K562 (cell line): ENCODE measurements at regions not wholly inside any gene's neighbourhood (a gene's known extent, or its start where the extent isn't known, plus 50 kb on each side); places are given as distances from the start of the nearest gene placed in this dataset.

Experiments
- CHD2 ChIP-seq: IDR thresholded peaks from 2 replicates; pipeline ENCODE4 v1.6.1; 2011; ENCODE audit warnings: low read depth, low read length
- FOXM1 ChIP-seq, 2 experiments: fragments of 450-650 bp in 1 of 2; sonication (generic) in 1 of 2; formaldehyde crosslinking in 1 of 2; IDR thresholded peaks; 2 replicates each; pipeline versions ENCODE4 v1.6.1 to v1.9.0; 2017 to 2022; ENCODE audit warnings: low read depth in 2 of 2, mild to moderate bottlenecking in 2 of 2, missing genetic modification reagents in 1 of 2, moderate library complexity in 1 of 2
- HDAC3 ChIP-seq: fragments of 450-650 bp; IDR thresholded peaks from 2 replicates; pipeline ENCODE4 v1.6.1; 2018; ENCODE audit warnings: borderline replicate concordance, mild to moderate bottlenecking, moderate library complexity; ENCODE audit not compliant: partially characterized antibody
- MAFG ChIP-seq: fragments of 450-650 bp; conservative IDR thresholded peaks from 2 replicates; pipeline ENCODE4 v1.6.1; 2016; ENCODE audit warnings: missing genetic modification characterization, missing compliant biosample characterization
- MAFK ChIP-seq: IDR thresholded peaks from 2 replicates; pipeline ENCODE4 v1.6.1; 2011; ENCODE audit warnings: low read length, improper control_type of control experiment
- NCOA4 ChIP-seq: fragments of 450-650 bp; IDR thresholded peaks from 2 replicates; pipeline ENCODE4 v1.6.1; 2018; ENCODE audit warnings: mild to moderate bottlenecking; ENCODE audit not compliant: partially characterized antibody
- RAD51 ChIP-seq: fragments of 450-650 bp; IDR thresholded peaks from 2 replicates; pipeline ENCODE4 v1.7.1; 2016; ENCODE audit warnings: low read depth, mild to moderate bottlenecking, borderline replicate concordance
- ZNF354B ChIP-seq: fragments of 250-450 bp; sonication (Bioruptor Pico); IDR thresholded peaks from 2 replicates; pipeline ENCODE4 v1.4.0; 2020
- ZNF561 ChIP-seq: fragments of 450-650 bp; formaldehyde crosslinking; conservative IDR thresholded peaks from 2 replicates; pipeline ENCODE4 v1.4.0; 2020; ENCODE audit warnings: mild to moderate bottlenecking, moderate library complexity
- ZNF584 ChIP-seq: fragments of 200-800 bp; sonication (Bioruptor generic); IDR thresholded peaks from 2 replicates; pipeline ENCODE4 v1.6.1; 2016; ENCODE audit warnings: low read depth, mild to moderate bottlenecking, missing genetic modification characterization, missing compliant biosample characterization
- TF ChIP-seq, protein P1 (sequence below): fragments of 250-450 bp; sonication (Bioruptor Pico); IDR thresholded peaks from 2 replicates; pipeline ENCODE4 v1.5.0; 2022; ENCODE audit warnings: mild to moderate bottlenecking
- TF ChIP-seq, protein P2 (sequence below): sonication (generic); formaldehyde crosslinking; IDR thresholded peaks from 2 replicates; pipeline ENCODE4 v1.8.0; 2023; ENCODE audit warnings: mild to moderate bottlenecking, missing genetic modification reagents
- TF ChIP-seq, protein P3 (sequence below): fragments of 450-650 bp; IDR thresholded peaks from 2 replicates; pipeline ENCODE4 v1.7.1; 2018; ENCODE audit warnings: mild to moderate bottlenecking, low read depth; ENCODE audit not compliant: partially characterized antibody

DNA sequence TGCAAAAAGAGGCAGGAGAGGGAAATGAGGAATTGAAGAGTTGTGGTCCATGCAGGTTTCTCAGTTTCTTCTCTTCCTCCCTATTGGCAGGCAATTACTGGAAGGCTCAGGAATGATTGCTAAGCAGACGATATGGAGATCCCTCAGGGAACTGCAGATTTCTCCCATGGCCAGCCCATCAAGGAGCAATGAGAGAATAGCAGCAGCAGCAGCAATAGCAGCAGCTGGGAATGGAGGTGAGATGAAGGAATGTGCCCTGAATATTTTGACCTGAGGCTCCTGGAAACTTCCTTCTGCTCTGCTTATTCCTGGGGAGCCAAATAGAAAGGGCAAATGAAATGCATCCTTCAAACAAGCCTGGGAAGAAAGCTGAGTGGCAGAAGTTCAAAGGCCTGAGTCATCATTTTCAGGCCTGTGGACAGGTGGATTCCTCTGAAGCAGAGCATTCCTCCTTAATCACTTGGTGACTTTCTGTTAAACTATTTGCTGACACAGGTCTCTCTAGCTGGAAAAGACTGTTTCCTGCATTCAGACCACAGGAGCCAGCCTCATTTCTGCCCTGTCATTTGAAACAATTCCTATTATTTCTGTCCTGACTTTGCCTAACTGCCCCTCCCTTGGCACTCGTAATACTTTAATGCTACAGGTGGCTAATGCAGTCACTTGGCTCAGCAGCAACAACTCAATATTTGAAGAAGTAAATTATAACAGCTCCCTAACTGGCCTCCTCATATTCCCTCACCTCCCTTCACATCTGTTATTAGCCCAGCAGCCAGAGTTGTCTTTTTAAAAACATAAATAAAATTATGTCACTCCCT is 146.9 kb upstream of the GADL1 start (continued):
- TF ChIP-seq MAFK: peak; percentile 84
- TF ChIP-seq, protein P1, sequence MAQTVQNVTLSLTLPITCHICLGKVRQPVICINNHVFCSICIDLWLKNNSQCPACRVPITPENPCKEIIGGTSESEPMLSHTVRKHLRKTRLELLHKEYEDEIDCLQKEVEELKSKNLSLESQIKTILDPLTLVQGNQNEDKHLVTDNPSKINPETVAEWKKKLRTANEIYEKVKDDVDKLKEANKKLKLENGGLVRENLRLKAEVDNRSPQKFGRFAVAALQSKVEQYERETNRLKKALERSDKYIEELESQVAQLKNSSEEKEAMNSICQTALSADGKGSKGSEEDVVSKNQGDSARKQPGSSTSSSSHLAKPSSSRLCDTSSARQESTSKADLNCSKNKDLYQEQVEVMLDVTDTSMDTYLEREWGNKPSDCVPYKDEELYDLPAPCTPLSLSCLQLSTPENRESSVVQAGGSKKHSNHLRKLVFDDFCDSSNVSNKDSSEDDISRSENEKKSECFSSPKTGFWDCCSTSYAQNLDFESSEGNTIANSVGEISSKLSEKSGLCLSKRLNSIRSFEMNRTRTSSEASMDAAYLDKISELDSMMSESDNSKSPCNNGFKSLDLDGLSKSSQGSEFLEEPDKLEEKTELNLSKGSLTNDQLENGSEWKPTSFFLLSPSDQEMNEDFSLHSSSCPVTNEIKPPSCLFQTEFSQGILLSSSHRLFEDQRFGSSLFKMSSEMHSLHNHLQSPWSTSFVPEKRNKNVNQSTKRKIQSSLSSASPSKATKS (CRISPR knock-in tag): no peak
- no peak for TF ChIP-seq ZNF561 (CRISPR knock-in tag)
- no peak for TF ChIP-seq RAD51
- TF ChIP-seq, protein P2, sequence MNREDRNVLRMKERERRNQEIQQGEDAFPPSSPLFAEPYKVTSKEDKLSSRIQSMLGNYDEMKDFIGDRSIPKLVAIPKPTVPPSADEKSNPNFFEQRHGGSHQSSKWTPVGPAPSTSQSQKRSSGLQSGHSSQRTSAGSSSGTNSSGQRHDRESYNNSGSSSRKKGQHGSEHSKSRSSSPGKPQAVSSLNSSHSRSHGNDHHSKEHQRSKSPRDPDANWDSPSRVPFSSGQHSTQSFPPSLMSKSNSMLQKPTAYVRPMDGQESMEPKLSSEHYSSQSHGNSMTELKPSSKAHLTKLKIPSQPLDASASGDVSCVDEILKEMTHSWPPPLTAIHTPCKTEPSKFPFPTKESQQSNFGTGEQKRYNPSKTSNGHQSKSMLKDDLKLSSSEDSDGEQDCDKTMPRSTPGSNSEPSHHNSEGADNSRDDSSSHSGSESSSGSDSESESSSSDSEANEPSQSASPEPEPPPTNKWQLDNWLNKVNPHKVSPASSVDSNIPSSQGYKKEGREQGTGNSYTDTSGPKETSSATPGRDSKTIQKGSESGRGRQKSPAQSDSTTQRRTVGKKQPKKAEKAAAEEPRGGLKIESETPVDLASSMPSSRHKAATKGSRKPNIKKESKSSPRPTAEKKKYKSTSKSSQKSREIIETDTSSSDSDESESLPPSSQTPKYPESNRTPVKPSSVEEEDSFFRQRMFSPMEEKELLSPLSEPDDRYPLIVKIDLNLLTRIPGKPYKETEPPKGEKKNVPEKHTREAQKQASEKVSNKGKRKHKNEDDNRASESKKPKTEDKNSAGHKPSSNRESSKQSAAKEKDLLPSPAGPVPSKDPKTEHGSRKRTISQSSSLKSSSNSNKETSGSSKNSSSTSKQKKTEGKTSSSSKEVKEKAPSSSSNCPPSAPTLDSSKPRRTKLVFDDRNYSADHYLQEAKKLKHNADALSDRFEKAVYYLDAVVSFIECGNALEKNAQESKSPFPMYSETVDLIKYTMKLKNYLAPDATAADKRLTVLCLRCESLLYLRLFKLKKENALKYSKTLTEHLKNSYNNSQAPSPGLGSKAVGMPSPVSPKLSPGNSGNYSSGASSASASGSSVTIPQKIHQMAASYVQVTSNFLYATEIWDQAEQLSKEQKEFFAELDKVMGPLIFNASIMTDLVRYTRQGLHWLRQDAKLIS (CRISPR knock-in tag): no peak
- no peak for TF ChIP-seq CHD2
- TF ChIP-seq NCOA4: no peak
- no peak for TF ChIP-seq ZNF354B
- TF ChIP-seq, protein P3, sequence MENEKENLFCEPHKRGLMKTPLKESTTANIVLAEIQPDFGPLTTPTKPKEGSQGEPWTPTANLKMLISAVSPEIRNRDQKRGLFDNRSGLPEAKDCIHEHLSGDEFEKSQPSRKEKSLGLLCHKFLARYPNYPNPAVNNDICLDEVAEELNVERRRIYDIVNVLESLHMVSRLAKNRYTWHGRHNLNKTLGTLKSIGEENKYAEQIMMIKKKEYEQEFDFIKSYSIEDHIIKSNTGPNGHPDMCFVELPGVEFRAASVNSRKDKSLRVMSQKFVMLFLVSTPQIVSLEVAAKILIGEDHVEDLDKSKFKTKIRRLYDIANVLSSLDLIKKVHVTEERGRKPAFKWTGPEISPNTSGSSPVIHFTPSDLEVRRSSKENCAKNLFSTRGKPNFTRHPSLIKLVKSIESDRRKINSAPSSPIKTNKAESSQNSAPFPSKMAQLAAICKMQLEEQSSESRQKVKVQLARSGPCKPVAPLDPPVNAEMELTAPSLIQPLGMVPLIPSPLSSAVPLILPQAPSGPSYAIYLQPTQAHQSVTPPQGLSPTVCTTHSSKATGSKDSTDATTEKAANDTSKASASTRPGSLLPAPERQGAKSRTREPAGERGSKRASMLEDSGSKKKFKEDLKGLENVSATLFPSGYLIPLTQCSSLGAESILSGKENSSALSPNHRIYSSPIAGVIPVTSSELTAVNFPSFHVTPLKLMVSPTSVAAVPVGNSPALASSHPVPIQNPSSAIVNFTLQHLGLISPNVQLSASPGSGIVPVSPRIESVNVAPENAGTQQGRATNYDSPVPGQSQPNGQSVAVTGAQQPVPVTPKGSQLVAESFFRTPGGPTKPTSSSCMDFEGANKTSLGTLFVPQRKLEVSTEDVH: no peak
- peak; percentile 82 for TF ChIP-seq MAFG (tag)
- TF ChIP-seq HDAC3: no peak
- no peak for TF ChIP-seq ZNF584
- TF ChIP-seq FOXM1 (IDR thresholded peaks at IDR 0.05; ENCODE audit: low read depth): no peak
- no peak for TF ChIP-seq FOXM1 (CRISPR knock-in tag; IDR thresholded peaks at IDR 0.05; ENCODE audit: low read depth)
